HEK293 (cell line): ENCODE measurements at regions not wholly inside any gene's neighbourhood (a gene's known extent, or its start where the extent isn't known, plus 50 kb on each side); places are given as distances from the start of the nearest gene placed in this dataset.

Experiments
- CTCF ChIA-PET: fragments of 350-600 bp; formaldehyde crosslinking; extraction: SDS; loops from one replicate; lab custom pipeline; 2021; ENCODE audit warnings: antibody characterized with exemption; lab: Yijun Ruan, JAX
- POLR2A ChIA-PET: fragments of 300-600 bp; formaldehyde crosslinking; extraction: SDS; loops from one replicate; lab custom pipeline; 2020; ENCODE audit warnings: antibody characterized with exemption, inconsistent platforms; lab: Yijun Ruan, JAX
- H3K27ac ChIP-seq: fragments of 200-500 bp; sonication (Bioruptor generic); 2 replicates; pipeline ENCODE4 v1.5.1; 2014; ENCODE audit warnings: low read depth, low read length, control low read depth, inconsistent platforms; ENCODE audit errors: extremely low read depth
- H3K36me3 ChIP-seq, 2 experiments: fragments of 200-500 bp in 1 of 2; sonication (Bioruptor generic) in 1 of 2; 1 replicate in 1 of 2; 2 replicates in 1 of 2; pipeline ENCODE4 v1.5.1; 2014 to 2017; ENCODE audit warnings: inconsistent platforms in 2 of 2, low read length in 2 of 2; ENCODE audit not compliant: control insufficient read depth in 2 of 2, insufficient read depth in 1 of 2
- H3K4me1 ChIP-seq: fragments of 200-500 bp; sonication (Bioruptor generic); 2 replicates; pipeline ENCODE4 v1.5.1; 2014; ENCODE audit warnings: mild to moderate bottlenecking, low read length, inconsistent platforms; ENCODE audit not compliant: control insufficient read depth, insufficient read depth
- H3K4me3 ChIP-seq: 2 replicates; pipeline ENCODE4 v1.5.1; 2011; ENCODE audit warnings: low read depth, mild to moderate bottlenecking, control low read depth, low read length, moderate library complexity
- H3K9me3 ChIP-seq: fragments of 200-500 bp; sonication (Bioruptor generic); 2 replicates; pipeline ENCODE4 v1.5.1; 2014; ENCODE audit warnings: low read depth, low read length, inconsistent platforms; ENCODE audit not compliant: control insufficient read depth, insufficient read depth
- FEZF1 ChIP-seq: fragments of 450-650 bp; formaldehyde crosslinking; IDR thresholded peaks from 2 replicates; pipeline ENCODE4 v1.5.1; 2016; ENCODE audit warnings: missing biosample characterization, missing genetic modification characterization
- MZF1 ChIP-seq: fragments of 450-650 bp; formaldehyde crosslinking; IDR thresholded peaks from 2 replicates; pipeline ENCODE4 v1.5.1; 2017; ENCODE audit warnings: missing biosample characterization, missing genetic modification characterization, borderline replicate concordance
- SALL2 ChIP-seq: fragments of 450-650 bp; formaldehyde crosslinking; IDR thresholded peaks from 2 replicates; pipeline ENCODE4 v1.5.0; 2017; ENCODE audit warnings: missing biosample characterization, mild to moderate bottlenecking, missing genetic modification characterization, borderline replicate concordance
- ZBTB48 ChIP-seq: fragments of 450-650 bp; formaldehyde crosslinking; IDR thresholded peaks from 2 replicates; pipeline ENCODE4 v1.5.1; 2016; ENCODE audit warnings: missing biosample characterization, missing genetic modification characterization
- ZBTB7A ChIP-seq: fragments of 450-650 bp; formaldehyde crosslinking; IDR thresholded peaks from 2 replicates; pipeline ENCODE4 v1.5.1; 2016; ENCODE audit warnings: low read depth, missing biosample characterization, missing genetic modification characterization
- ZNF175 ChIP-seq: fragments of 450-650 bp; formaldehyde crosslinking; IDR thresholded peaks from 2 replicates; pipeline ENCODE4 v1.5.1; 2016; ENCODE audit warnings: missing biosample characterization, missing genetic modification characterization
- ZNF221 ChIP-seq: fragments of 450-650 bp; formaldehyde crosslinking; IDR thresholded peaks from 2 replicates; pipeline ENCODE4 v1.5.1; 2017; ENCODE audit warnings: missing biosample characterization, missing genetic modification characterization, borderline replicate concordance
- ZNF223 ChIP-seq: fragments of 450-650 bp; formaldehyde crosslinking; IDR thresholded peaks from 2 replicates; pipeline ENCODE4 v1.5.1; 2016; ENCODE audit warnings: missing biosample characterization, missing genetic modification characterization
- ZNF23 ChIP-seq: fragments of 450-650 bp; formaldehyde crosslinking; IDR thresholded peaks from 2 replicates; pipeline ENCODE4 v1.5.1; 2016; ENCODE audit warnings: missing biosample characterization, missing genetic modification characterization, borderline replicate concordance
- ZNF366 ChIP-seq: fragments of 450-650 bp; formaldehyde crosslinking; conservative IDR thresholded peaks from 2 replicates; pipeline ENCODE4 v1.5.1; 2016; ENCODE audit warnings: missing biosample characterization, missing genetic modification characterization
- ZNF394 ChIP-seq: fragments of 450-650 bp; formaldehyde crosslinking; IDR thresholded peaks from 2 replicates; pipeline ENCODE4 v1.5.1; 2016; ENCODE audit warnings: missing biosample characterization, missing genetic modification characterization, mild to moderate bottlenecking, moderate library complexity, borderline replicate concordance
- ZNF548 ChIP-seq: fragments of 450-650 bp; formaldehyde crosslinking; IDR thresholded peaks from 2 replicates; pipeline ENCODE4 v1.5.1; 2016; ENCODE audit warnings: missing biosample characterization, missing genetic modification characterization
- ZNF596 ChIP-seq: fragments of 450-650 bp; IDR thresholded peaks from 2 replicates; pipeline ENCODE4 v1.5.0; 2018; ENCODE audit warnings: missing biosample characterization, mild to moderate bottlenecking, missing genetic modification characterization, moderate library complexity
- ZNF76 ChIP-seq: fragments of 450-650 bp; formaldehyde crosslinking; IDR thresholded peaks from 2 replicates; pipeline ENCODE4; 2016; ENCODE audit warnings: low read depth, missing biosample characterization, missing genetic modification characterization, borderline replicate concordance
- ZNF837 ChIP-seq: fragments of 450-650 bp; formaldehyde crosslinking; IDR thresholded peaks from 2 replicates; pipeline ENCODE4 v1.5.1; 2016; ENCODE audit warnings: missing biosample characterization, missing genetic modification characterization
- ZNF843 ChIP-seq: fragments of 450-650 bp; formaldehyde crosslinking; IDR thresholded peaks from 2 replicates; pipeline ENCODE4 v1.5.1; 2016; ENCODE audit warnings: missing biosample characterization, missing genetic modification characterization
- TF ChIP-seq, protein P1 (sequence below): fragments of 450-650 bp; formaldehyde crosslinking; optimal IDR thresholded peaks from 2 replicates; pipeline ENCODE3; 2016; ENCODE audit warnings: missing biosample characterization, mild to moderate bottlenecking, missing genetic modification characterization
- TF ChIP-seq, protein P2 (sequence below): fragments of 450-650 bp; formaldehyde crosslinking; IDR thresholded peaks from 2 replicates; pipeline ENCODE4 v1.5.1; 2016; ENCODE audit warnings: missing biosample characterization, missing genetic modification characterization
- TF ChIP-seq, protein P3 (sequence below): fragments of 450-650 bp; formaldehyde crosslinking; IDR thresholded peaks from 2 replicates; pipeline ENCODE4 v1.5.1; 2016; ENCODE audit warnings: missing biosample characterization, missing genetic modification characterization

DNA sequence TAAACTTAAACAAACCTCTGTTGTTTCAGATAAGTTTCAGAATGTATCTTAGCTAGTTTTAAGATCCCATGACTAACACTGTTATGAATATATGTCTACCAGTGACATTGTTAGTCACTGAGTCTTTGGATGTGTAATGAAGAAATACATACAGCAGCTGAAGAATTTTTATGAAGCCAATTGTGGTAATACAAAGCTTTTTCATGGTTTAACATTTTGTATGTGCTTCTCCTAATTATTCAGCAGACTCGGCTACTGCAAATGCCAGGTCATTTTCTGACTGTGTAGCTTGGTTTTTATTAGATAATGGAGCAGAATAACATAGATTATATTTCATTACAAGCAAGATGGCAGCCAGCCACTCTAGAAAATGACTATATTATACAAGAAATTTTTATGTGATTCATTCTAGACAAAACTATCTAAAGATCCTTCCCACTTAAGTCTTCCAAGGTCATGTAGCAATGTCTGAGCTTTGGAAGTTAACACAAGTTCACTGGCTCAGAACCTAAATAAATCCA, 147.8 kb downstream of the TNFSF18 start:
- POLR2A ChIA-PET, result no interaction called here

DNA sequence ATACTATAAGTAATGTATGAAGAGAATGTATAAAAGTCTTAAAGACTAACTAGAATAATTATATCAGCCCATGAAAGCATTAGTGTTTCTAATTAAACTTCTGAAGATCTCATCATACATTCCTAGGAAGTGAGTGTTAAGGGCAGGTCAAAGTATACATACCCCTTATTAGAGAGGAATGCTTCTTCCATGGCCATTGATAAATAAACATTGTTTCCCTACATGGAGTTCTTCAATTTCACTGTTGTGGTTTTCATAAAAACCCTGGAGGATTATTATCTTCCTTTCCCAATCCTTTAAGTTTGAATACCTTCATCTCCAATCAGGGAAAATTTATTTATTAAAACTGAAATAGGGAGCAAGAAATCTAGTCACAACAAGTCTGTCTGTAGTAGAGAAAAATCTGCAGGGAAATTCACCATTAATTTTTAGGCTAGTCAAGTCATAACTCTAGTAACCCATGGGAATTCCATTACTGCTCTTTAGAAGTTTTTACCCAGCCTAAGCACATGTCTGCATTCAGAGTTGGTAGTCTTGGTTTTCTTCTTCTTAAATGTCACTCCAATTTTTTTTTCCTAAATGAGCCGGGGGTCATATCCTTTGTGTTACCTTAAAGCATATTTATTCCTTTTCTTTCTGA, 147.0 kb downstream of the TNFSF18 start:
- H3K27ac ChIP-seq, result no peak overlapping the region
- H3K36me3 ChIP-seq, result no peaks in the 10 kb centered on the region
- no peak overlapping the region for H3K4me3 ChIP-seq
- CTCF ChIA-PET, result interaction anchor here (0.7 to 1.0 kb wide), 2 partner anchors 9 to 488 kb away, joined by 3 read pairs; no protein-coding TSS in a partner anchor
- no peaks in the 10 kb centered on the region for H3K9me3 ChIP-seq
- no peaks in the 10 kb centered on the region for H3K4me1 ChIP-seq
- POLR2A ChIA-PET, result no interaction called here
- no peak for TF ChIP-seq ZNF548 (tag by site-specific recombination)
- TF ChIP-seq ZNF175 (tag by site-specific recombination), result no peak
- TF ChIP-seq ZBTB48 (tag by site-specific recombination), result no peak
- no peak for TF ChIP-seq ZNF223 (tag by site-specific recombination)

More for the DNA sequence above, 147.8 kb downstream of the TNFSF18 start:
- no peaks in the 10 kb centered on the region for H3K4me1 ChIP-seq
- no peaks in the 10 kb centered on the region for H3K36me3 ChIP-seq
- CTCF ChIA-PET, result interaction anchor here (0.7 to 1.0 kb wide), 3 partner anchors 8 to 488 kb away, joined by 3 read pairs; no protein-coding TSS in a partner anchor
- no peaks in the 10 kb centered on the region for H3K9me3 ChIP-seq
- no peak overlapping the region for H3K27ac ChIP-seq
- TF ChIP-seq ZNF223 (tag by site-specific recombination) (no peak), ZNF596 (tag by site-specific recombination) (no peak)
- TF ChIP-seq, all 188 proteins: peak for 0
- H3K4me3 ChIP-seq, result no peak overlapping the region

DNA sequence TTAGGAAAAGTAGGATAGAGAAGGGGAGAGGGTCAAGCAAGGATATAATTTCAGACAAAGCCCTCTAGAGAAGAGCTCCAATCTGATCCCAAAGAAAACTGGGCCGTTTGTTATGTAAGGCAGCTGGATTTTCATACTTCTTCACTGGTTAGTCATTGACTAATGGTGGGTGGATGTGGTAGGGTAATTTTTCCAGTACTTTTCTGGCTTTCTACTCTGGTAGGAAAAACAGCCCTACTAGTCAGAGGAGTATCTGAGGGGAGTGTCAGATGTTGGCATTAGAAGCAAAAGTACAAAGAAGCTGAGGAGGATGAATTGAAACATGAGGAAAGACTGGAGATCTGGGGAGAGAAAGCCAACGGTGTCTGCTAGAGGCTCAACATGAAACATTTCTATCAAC, 145.3 kb downstream of the TNFSF18 start:
- TF ChIP-seq, protein P1, sequence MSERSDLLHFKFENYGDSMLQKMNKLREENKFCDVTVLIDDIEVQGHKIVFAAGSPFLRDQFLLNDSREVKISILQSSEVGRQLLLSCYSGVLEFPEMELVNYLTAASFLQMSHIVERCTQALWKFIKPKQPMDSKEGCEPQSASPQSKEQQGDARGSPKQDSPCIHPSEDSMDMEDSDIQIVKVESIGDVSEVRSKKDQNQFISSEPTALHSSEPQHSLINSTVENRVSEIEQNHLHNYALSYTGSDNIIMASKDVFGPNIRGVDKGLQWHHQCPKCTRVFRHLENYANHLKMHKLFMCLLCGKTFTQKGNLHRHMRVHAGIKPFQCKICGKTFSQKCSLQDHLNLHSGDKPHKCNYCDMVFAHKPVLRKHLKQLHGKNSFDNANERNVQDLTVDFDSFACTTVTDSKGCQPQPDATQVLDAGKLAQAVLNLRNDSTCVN, result no peak
- TF ChIP-seq SALL2 (tag by site-specific recombination), result no peak
- no peak for TF ChIP-seq MZF1 (tag by site-specific recombination)
- TF ChIP-seq ZNF366 (tag by site-specific recombination), result no peak
- TF ChIP-seq FEZF1, result no peak
- TF ChIP-seq ZNF76 (tag by site-specific recombination), result no peak
- Histone ChIP-seq H3K9me3 (no peaks in the 10 kb centered on the region), H3K4me1 (no peaks in the 10 kb centered on the region), H3K4me3 (no peak overlapping the region), H3K36me3 (no peaks in the 10 kb centered on the region), H3K27ac (no peak overlapping the region)
- ChIA-PET POLR2A (no interaction called here), CTCF (interaction anchor here (1.0 kb wide), 2 partner anchors 9 to 297 kb away, joined by 3 to 4 read pairs; no protein-coding TSS in a partner anchor)

DNA sequence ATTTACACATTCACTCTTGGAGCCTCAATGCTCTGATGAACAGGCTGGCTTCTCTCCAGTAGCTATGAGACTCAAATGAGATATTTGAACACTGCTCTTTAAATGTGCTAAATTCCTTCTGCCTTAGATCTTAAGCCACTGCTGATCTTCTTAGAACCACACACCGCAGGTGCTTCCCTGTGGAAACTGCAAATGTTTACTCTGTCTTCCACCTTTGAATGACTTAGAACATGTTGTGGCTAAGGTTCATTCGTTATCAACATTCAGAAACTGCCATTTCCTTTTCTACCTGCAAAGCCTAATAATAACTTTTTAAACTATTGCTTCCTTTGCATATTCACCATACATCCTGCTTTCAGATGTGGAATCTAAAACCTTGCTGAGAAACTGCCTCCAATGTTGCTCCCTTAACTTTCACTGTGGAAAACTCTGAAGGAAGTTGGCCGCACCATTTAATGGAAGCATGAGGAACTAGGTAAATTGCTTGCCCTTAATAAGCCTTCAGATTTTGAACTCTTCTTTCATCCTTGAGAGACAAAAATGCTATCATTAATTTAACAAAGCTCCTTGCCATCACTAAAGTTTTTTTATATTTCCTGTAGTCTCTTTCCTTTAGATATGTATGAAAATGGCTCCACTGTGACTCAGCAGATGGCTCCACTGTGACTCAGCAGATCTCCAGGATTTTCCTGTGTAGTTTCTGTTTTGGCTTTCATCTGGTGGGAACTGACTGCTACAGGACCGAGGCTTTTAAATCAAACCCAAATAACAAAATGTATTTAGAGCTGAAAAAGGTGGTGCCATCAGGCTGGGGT, 143.8 kb downstream of the TNFSF18 start:
- CTCF ChIA-PET, result interaction anchor here (1.2 kb wide), 1 partner anchor 26 kb away, joined by 4 read pairs; no protein-coding TSS in a partner anchor
- Histone ChIP-seq H3K4me1 (no peaks in the 10 kb centered on the region), H3K27ac (no peak overlapping the region), H3K4me3 (no peak overlapping the region), H3K36me3 (no peaks in the 10 kb centered on the region), H3K9me3 (no peaks in the 10 kb centered on the region)
- POLR2A ChIA-PET, result no interaction called here
- TF ChIP-seq ZNF843 (tag by site-specific recombination) (no peak), ZNF837 (no peak), ZNF394 (tag by site-specific recombination) (no peak), ZNF221 (tag by site-specific recombination) (no peak), ZBTB7A (tag by site-specific recombination) (no peak), ZNF23 (tag by site-specific recombination) (no peak)
- TF ChIP-seq, protein P2, sequence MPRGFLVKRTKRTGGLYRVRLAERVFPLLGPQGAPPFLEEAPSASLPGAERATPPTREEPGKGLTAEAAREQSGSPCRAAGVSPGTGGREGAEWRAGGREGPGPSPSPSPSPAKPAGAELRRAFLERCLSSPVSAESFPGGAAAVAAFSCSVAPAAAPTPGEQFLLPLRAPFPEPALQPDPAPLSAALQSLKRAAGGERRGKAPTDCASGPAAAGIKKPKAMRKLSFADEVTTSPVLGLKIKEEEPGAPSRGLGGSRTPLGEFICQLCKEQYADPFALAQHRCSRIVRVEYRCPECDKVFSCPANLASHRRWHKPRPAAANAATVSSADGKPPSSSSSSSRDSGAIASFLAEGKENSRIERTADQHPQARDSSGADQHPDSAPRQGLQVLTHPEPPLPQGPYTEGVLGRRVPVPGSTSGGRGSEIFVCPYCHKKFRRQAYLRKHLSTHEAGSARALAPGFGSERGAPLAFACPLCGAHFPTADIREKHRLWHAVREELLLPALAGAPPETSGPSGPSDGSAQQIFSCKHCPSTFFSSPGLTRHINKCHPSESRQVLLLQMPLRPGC (tag by site-specific recombination), result no peak
- TF ChIP-seq, protein P3, sequence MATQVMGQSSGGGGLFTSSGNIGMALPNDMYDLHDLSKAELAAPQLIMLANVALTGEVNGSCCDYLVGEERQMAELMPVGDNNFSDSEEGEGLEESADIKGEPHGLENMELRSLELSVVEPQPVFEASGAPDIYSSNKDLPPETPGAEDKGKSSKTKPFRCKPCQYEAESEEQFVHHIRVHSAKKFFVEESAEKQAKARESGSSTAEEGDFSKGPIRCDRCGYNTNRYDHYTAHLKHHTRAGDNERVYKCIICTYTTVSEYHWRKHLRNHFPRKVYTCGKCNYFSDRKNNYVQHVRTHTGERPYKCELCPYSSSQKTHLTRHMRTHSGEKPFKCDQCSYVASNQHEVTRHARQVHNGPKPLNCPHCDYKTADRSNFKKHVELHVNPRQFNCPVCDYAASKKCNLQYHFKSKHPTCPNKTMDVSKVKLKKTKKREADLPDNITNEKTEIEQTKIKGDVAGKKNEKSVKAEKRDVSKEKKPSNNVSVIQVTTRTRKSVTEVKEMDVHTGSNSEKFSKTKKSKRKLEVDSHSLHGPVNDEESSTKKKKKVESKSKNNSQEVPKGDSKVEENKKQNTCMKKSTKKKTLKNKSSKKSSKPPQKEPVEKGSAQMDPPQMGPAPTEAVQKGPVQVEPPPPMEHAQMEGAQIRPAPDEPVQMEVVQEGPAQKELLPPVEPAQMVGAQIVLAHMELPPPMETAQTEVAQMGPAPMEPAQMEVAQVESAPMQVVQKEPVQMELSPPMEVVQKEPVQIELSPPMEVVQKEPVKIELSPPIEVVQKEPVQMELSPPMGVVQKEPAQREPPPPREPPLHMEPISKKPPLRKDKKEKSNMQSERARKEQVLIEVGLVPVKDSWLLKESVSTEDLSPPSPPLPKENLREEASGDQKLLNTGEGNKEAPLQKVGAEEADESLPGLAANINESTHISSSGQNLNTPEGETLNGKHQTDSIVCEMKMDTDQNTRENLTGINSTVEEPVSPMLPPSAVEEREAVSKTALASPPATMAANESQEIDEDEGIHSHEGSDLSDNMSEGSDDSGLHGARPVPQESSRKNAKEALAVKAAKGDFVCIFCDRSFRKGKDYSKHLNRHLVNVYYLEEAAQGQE (tag by site-specific recombination), result no peak
